GM06990 (cell line): ENCODE measurements at regions not wholly inside any gene's neighbourhood (a gene's known extent, or its start where the extent isn't known, plus 50 kb on each side); places are given as distances from the start of the nearest gene placed in this dataset.

Experiments used
- DNase-seq: peaks from one replicate; pipeline ENCODE4 v3.0.0-alpha.2; 2011; ENCODE audit not compliant: insufficient read length; ENCODE audit errors: extremely low read depth
- H3K27me3 ChIP-seq: replicated peaks from 2 replicates; pipeline ENCODE4 v1.6.0; 2011; ENCODE audit warnings: low read length; ENCODE audit not compliant: control insufficient read depth, insufficient read depth
- H3K36me3 ChIP-seq: 2 replicates; pipeline ENCODE4 v1.5.1; 2011; ENCODE audit warnings: low read length; ENCODE audit not compliant: control insufficient read depth, insufficient read depth
- H3K4me3 ChIP-seq: replicated peaks from 2 replicates; pipeline ENCODE4 v1.5.1; 2011; ENCODE audit warnings: low read depth, mild to moderate bottlenecking, control low read depth, low read length
- CTCF ChIP-seq: IDR thresholded peaks from 2 replicates; pipeline ENCODE4 v1.5.1; 2011; ENCODE audit warnings: low read length, control low read depth, mild to moderate bottlenecking, inconsistent platforms; ENCODE audit not compliant: insufficient read depth, poor library complexity, severe bottlenecking

GRCh38 chr2:9081750-9082149 lies 78.3 kb upstream of the MBOAT2 start:
- Histone ChIP-seq H3K27me3 (no peaks in the 10 kb centered on the region), H3K36me3 (no peaks in the 10 kb centered on the region), H3K4me3 (no peak overlapping the region)
- no peak for TF ChIP-seq CTCF
- no peak for DNase-seq

DNA sequence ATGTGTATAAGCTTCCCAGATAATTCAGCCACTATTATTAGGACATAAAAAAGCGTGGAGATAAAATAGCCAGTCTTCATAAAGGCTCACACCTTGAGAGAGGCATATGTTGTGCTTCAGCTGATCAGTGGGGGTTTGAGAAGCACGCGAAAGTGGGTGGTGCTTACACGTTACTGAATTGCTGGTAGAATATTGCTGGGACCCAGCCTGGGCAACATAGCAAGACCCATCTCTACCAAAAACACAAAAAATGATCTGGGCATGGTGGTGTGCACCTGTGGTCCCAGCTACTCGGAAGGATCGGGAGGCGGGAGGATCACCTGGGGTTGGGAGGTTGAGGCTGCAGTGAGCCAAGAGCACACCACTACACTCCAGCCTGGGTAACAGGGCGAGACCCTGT lies 74.9 kb upstream of the MBOAT2 start:
- no peak for DNase-seq
- Histone ChIP-seq H3K27me3 (no peaks in the 10 kb centered on the region), H3K4me3 (no peak overlapping the region), H3K36me3 (no peaks in the 10 kb centered on the region)
- no peak for TF ChIP-seq CTCF

DNA sequence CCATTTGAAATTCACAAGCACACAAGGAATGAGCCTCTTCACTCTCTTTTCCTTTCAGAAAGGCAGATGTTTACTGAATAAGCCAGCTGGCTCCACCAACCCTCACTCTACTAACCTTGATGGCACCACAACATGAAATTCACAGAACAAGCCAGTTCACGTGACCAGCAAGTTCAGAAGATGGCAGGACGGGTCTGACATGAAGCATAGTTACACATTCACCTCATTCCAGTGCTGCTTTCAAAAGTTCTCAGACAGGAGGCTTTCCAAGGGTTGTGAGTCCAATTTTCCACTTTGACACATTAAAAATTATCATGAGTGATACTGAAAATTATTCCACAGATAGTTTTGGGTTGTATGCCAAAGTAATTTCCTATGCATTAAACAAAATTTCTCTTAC lies 74.2 kb upstream of the MBOAT2 start:
- Histone ChIP-seq H3K36me3 (no peaks in the 10 kb centered on the region), H3K4me3 (no peak overlapping the region), H3K27me3 (no peaks in the 10 kb centered on the region)
- DNase-seq: no peak
- no peak for TF ChIP-seq CTCF

- Histone ChIP-seq H3K27me3 (no peaks in the 10 kb centered on the region), H3K4me3 (no peak overlapping the region), H3K36me3 (no peaks in the 10 kb centered on the region)
- TF ChIP-seq CTCF: no peak
- DNase-seq: no peak
Measured at GRCh38 chr2:9076755-9077154, 73.3 kb upstream of the MBOAT2 start.

DNA sequence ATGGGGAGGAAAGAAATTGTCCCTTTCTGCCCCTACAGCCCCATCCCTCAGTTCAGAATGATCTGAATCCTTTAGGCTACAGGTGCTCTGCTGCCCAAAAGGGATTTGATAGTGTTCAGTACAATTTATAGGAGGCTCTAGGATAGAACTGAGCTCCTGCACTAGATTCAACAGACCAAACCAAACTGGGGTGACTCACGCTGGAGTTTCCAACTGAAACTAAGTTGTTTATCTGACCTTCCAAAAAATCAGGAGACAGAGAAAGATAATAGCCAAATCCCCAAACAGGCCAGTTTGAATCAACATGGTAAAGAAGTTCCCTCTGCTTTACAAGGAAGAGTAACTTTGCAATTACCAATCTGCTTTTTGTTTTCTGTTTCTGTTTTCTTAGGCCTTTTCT lies 72.7 kb upstream of the MBOAT2 start:
- no peak for TF ChIP-seq CTCF
- DNase-seq: no peak
- H3K36me3 ChIP-seq: no peaks in the 10 kb centered on the region
- no peak overlapping the region for H3K4me3 ChIP-seq
- no peaks in the 10 kb centered on the region for H3K27me3 ChIP-seq

DNA sequence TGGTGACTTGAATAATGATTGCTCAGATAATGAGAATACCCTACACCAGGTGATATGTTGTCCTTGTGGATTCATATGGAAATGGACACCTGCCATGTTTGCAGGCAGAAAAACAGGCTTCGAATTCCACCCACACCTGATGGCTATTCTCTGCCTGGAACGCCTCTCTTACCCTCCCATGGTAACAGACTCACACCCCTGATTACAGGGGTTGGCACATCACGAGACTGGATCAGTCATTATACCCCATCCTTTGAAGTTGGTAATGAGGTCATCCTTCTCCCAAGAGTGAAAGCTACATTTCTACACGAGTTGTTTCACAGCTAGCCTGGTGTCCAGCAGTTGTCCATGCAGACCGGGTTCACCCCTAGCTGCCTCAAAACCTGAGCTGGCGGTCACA lies 71.4 kb upstream of the MBOAT2 start:
- no peak overlapping the region for H3K4me3 ChIP-seq
- DNase-seq: no peak
- TF ChIP-seq CTCF: no peak
- H3K27me3 ChIP-seq: no peaks in the 10 kb centered on the region
- no peaks in the 10 kb centered on the region for H3K36me3 ChIP-seq
